ENCODE measurements at regions not wholly inside any gene's neighbourhood (a gene's known extent, or its start where the extent isn't known, plus 50 kb on each side); places are given as distances from the start of the nearest gene placed in this dataset.

GRCh38 chr2:190767821-190768220 is 112.8 kb upstream of the GLS start:
- TF ChIP-seq EZH2 (IDR thresholded peaks at IDR 0.05; ENCODE audit: borderline replicate concordance, low read depth, low read length, poor library complexity, severe bottlenecking) (no peak), CTCF (conservative IDR thresholded peaks at IDR 0.05; ENCODE audit: low read depth, low read length) (no peak)
- H3K36me3 ChIP-seq (ENCODE audit: insufficient read depth, low read length, poor library complexity, severe bottlenecking), result no peaks in the 10 kb centered on the region
- no peaks in the 10 kb centered on the region for H3K9me3 ChIP-seq (ENCODE audit: low read depth, low read length, poor library complexity, severe bottlenecking)
- CTCF ChIA-PET, result no interaction called here
- POLR2A ChIA-PET (ENCODE audit: low non-redundant PET), result no interaction called here
- BruUV-seq (replicated peaks), result no TSS peak
- no peaks in the 10 kb centered on the region for H3K27me3 ChIP-seq (replicated peaks; ENCODE audit: insufficient read depth, low read depth, low read length, poor library complexity)
- no peaks in the 10 kb centered on the region for H3K4me1 ChIP-seq (ENCODE audit: insufficient read depth, low read length, poor library complexity, severe bottlenecking)
- DNase-seq (ENCODE audit: low spot score), result no peak
- intact Hi-C loops (cut with micrococcal nuclease; ENCODE audit: unreplicated experiment), result no loop called here
- no peak overlapping the region for H3K4me3 ChIP-seq (ENCODE audit: low read depth, low read length, poor library complexity, severe bottlenecking)
- no peak overlapping the region for H3K27ac ChIP-seq (ENCODE audit: low read depth, low read length, poor library complexity, severe bottlenecking)

- no peak for TF ChIP-seq CTCF (conservative IDR thresholded peaks at IDR 0.05; ENCODE audit: low read depth, low read length)
- TF ChIP-seq EZH2 (IDR thresholded peaks at IDR 0.05; ENCODE audit: borderline replicate concordance, low read depth, low read length, poor library complexity, severe bottlenecking), result no peak
- ChIA-PET CTCF (no interaction called here), POLR2A (ENCODE audit: low non-redundant PET) (no interaction called here)
- H3K36me3 ChIP-seq (ENCODE audit: insufficient read depth, low read length, poor library complexity, severe bottlenecking), result no peaks in the 10 kb centered on the region
- no peak overlapping the region for H3K4me3 ChIP-seq (ENCODE audit: low read depth, low read length, poor library complexity, severe bottlenecking)
- no TSS peak for BruUV-seq (replicated peaks)
- intact Hi-C loops (cut with micrococcal nuclease; ENCODE audit: unreplicated experiment), result no loop called here
- no peak overlapping the region for H3K27ac ChIP-seq (ENCODE audit: low read depth, low read length, poor library complexity, severe bottlenecking)
- no peaks in the 10 kb centered on the region for H3K27me3 ChIP-seq (replicated peaks; ENCODE audit: insufficient read depth, low read depth, low read length, poor library complexity)
- DNase-seq (ENCODE audit: low spot score), result no peak
- no peaks in the 10 kb centered on the region for H3K4me1 ChIP-seq (ENCODE audit: insufficient read depth, low read length, poor library complexity, severe bottlenecking)
- no peaks in the 10 kb centered on the region for H3K9me3 ChIP-seq (ENCODE audit: low read depth, low read length, poor library complexity, severe bottlenecking)
Measured at GRCh38 chr2:190769258-190769657, 111.4 kb upstream of the GLS start.

DNA sequence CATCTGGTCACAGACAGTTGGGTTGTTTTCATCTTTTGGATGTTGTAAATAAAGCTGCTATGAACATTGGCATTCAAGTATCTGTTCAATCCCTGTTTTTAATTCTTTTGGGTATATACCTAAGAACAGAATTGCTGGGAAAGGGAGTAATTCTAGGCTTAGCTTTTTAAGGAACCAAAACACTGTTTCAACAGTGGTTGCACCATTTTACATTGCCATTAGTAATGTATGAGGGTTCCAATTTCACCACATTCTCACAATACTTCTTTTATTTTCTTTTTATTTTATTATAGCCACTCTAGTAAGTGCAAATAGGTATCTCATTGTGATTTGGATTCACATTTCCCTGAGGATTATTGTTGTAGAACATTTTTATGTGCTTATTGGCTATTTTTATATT is 108.9 kb upstream of the GLS start:
- BruUV-seq (replicated peaks), result no TSS peak
- H3K4me3 ChIP-seq (ENCODE audit: low read depth, low read length, poor library complexity, severe bottlenecking), result no peak overlapping the region
- H3K36me3 ChIP-seq (ENCODE audit: insufficient read depth, low read length, poor library complexity, severe bottlenecking), result no peaks in the 10 kb centered on the region
- intact Hi-C loops (cut with micrococcal nuclease; ENCODE audit: unreplicated experiment), result no loop called here
- no peak for DNase-seq (ENCODE audit: low spot score)
- TF ChIP-seq EZH2 (IDR thresholded peaks at IDR 0.05; ENCODE audit: borderline replicate concordance, low read depth, low read length, poor library complexity, severe bottlenecking), result no peak
- no peak for TF ChIP-seq CTCF (conservative IDR thresholded peaks at IDR 0.05; ENCODE audit: low read depth, low read length)
- CTCF ChIA-PET, result no interaction called here
- H3K4me1 ChIP-seq (ENCODE audit: insufficient read depth, low read length, poor library complexity, severe bottlenecking), result no peaks in the 10 kb centered on the region
- POLR2A ChIA-PET (ENCODE audit: low non-redundant PET), result no interaction called here
- no peaks in the 10 kb centered on the region for H3K27me3 ChIP-seq (replicated peaks; ENCODE audit: insufficient read depth, low read depth, low read length, poor library complexity)
- no peak overlapping the region for H3K27ac ChIP-seq (ENCODE audit: low read depth, low read length, poor library complexity, severe bottlenecking)
- no peaks in the 10 kb centered on the region for H3K9me3 ChIP-seq (ENCODE audit: low read depth, low read length, poor library complexity, severe bottlenecking)
